A673 (cell line): ENCODE measurements at regions not wholly inside any gene's neighbourhood (a gene's known extent, or its start where the extent isn't known, plus 50 kb on each side); places are given as distances from the start of the nearest gene placed in this dataset.

ENCODE experiments used
- CTCF ChIP-seq: fragments of 300-800, 200-600 bp; sonication (generic); conservative IDR thresholded peaks from 2 replicates; pipeline ENCODE4 v1.5.1; 2017; ENCODE audit warnings: low read depth, mild to moderate bottlenecking, antibody characterized with exemption, low read length, moderate library complexity, mixed read lengths
- EZH2 ChIP-seq: fragments of 200-600 bp; sonication (generic); IDR thresholded peaks from 2 replicates; pipeline ENCODE4 v1.6.1; 2017; ENCODE audit warnings: borderline replicate concordance, low read depth, mild to moderate bottlenecking, mixed read lengths, antibody characterized with exemption, low read length; ENCODE audit not compliant: poor library complexity, severe bottlenecking

- TF ChIP-seq CTCF (no peak), EZH2 (no peak)
Observed at GRCh38 chr9:110028271-110028670, 179.7 kb downstream of the C9orf152 start.
